PC-9 (cell line): ENCODE measurements at regions not wholly inside any gene's neighbourhood (a gene's known extent, or its start where the extent isn't known, plus 50 kb on each side); places are given as distances from the start of the nearest gene placed in this dataset.

ENCODE experiments used
- BruUV-seq: library from RNA; stranded (reverse); fragments of 400-500 nt; replicated peaks from 2 replicates; lab custom pipeline; 2021; lab: Mats Ljungman, UMichigan
- CTCF ChIA-PET: fragments of 300-600 bp; sonication (Branson Sonifier 250); formaldehyde crosslinking; loops from one replicate; lab custom pipeline; 2022; ENCODE audit warnings: antibody characterized with exemption; lab: Charles Lee
- POLR2A ChIA-PET: fragments of 300-600 bp; sonication (Branson Sonifier 250); formaldehyde crosslinking; loops from one replicate; lab custom pipeline; 2022; ENCODE audit warnings: antibody characterized with exemption; ENCODE audit not compliant: unreplicated experiment; lab: Charles Lee
- DNase-seq, 2 experiments: peaks; one replicate each; pipeline versions ENCODE4 v3.0.0 to v3.0.0-alpha.2; 2015 to 2022; ENCODE audit warnings: mixed read lengths in 1 of 2
- H2AFZ ChIP-seq: fragments of 200-600 bp; sonication (generic); 2 replicates; pipeline ENCODE4 v1.8.1; 2017; ENCODE audit warnings: antibody characterized with exemption
- H3F3A ChIP-seq: fragments of 200-600 bp; sonication (generic); 2 replicates; pipeline ENCODE4 v1.8.1; 2017; ENCODE audit warnings: antibody characterized with exemption, mild to moderate bottlenecking, low read depth; ENCODE audit not compliant: insufficient read depth
- H3K27ac ChIP-seq: fragments of 200-600 bp; sonication (generic); 2 replicates; pipeline ENCODE4 v1.6.1; 2016; ENCODE audit warnings: mixed run types
- H3K27me3 ChIP-seq: fragments of 200-600 bp; sonication (generic); 2 replicates; pipeline ENCODE4 v1.6.1; 2016; ENCODE audit warnings: low read depth, mixed run types; ENCODE audit not compliant: insufficient read depth
- H3K36me3 ChIP-seq: fragments of 200-600 bp; sonication (generic); 2 replicates; pipeline ENCODE4 v1.6.1; 2016; ENCODE audit warnings: low read depth, mixed run types
- H3K4me1 ChIP-seq: fragments of 200-600 bp; sonication (generic); replicated peaks from 2 replicates; pipeline ENCODE4 v1.6.1; 2016; ENCODE audit warnings: mixed run types; ENCODE audit not compliant: insufficient read depth
- H3K4me2 ChIP-seq: fragments of 200-600 bp; sonication (generic); 2 replicates; pipeline ENCODE4 v1.6.1; 2017; ENCODE audit warnings: mixed run types
- H3K4me3 ChIP-seq: fragments of 200-600 bp; sonication (generic); 2 replicates; pipeline ENCODE4 v1.6.1; 2016; ENCODE audit warnings: mixed run types
- H3K79me2 ChIP-seq: fragments of 200-600 bp; sonication (generic); 2 replicates; pipeline ENCODE4 v1.6.1; 2017; ENCODE audit warnings: low read depth, mixed run types
- H3K9me2 ChIP-seq: fragments of 200-600 bp; sonication (generic); 2 replicates; pipeline ENCODE4 v1.8.1; 2017; ENCODE audit warnings: mild to moderate bottlenecking; ENCODE audit not compliant: insufficient read depth
- H3K9me3 ChIP-seq: fragments of 200-600 bp; sonication (generic); 2 replicates; pipeline ENCODE4 v1.8.1; 2016; ENCODE audit warnings: low read depth; ENCODE audit not compliant: insufficient read depth
- H4K20me1 ChIP-seq: fragments of 200-600 bp; sonication (generic); 2 replicates; pipeline ENCODE4 v1.8.1; 2017; ENCODE audit not compliant: insufficient read depth
- CTCF ChIP-seq: fragments of 200-600 bp; sonication (generic); conservative IDR thresholded peaks from 2 replicates; pipeline ENCODE4 v1.6.1; 2017; ENCODE audit warnings: mixed run types, antibody characterized with exemption, mild to moderate bottlenecking, moderate library complexity
- EZH2 ChIP-seq: fragments of 200-600 bp; sonication (generic); IDR thresholded peaks from 2 replicates; pipeline ENCODE4 v1.8.0; 2017; ENCODE audit warnings: antibody characterized with exemption, low read depth
- intact Hi-C: fragments of 100-400 bp; cut with micrococcal nuclease; formaldehyde crosslinking; loops from one replicate; pipeline ENCODE4 v1.10.0; 2022; ENCODE audit not compliant: unreplicated experiment

GRCh38 chr15:31495281-31495680 is 168.6 kb downstream of the KLF13 start:
- BruUV-seq, result no TSS peak
- Histone ChIP-seq H3F3A (no peaks in the 10 kb centered on the region), H3K9me2 (no peaks in the 10 kb centered on the region), H3K4me3 (no peak overlapping the region), H3K36me3 (no peaks in the 10 kb centered on the region), H3K79me2 (no peaks in the 10 kb centered on the region), H4K20me1 (no peaks in the 10 kb centered on the region), H3K9me3 (no peaks in the 10 kb centered on the region), H3K4me2 (no peak overlapping the region), H2AFZ (no peak overlapping the region), H3K27ac (no peak overlapping the region), H3K4me1 (no peaks in the 10 kb centered on the region), H3K27me3 (peaks cover 13% of the 10 kb centered on the region; the same call in 1 of the 2 replicates)
- intact Hi-C loops, result no loop called here
- TF ChIP-seq EZH2 (no peak), CTCF (no peak)
- CTCF ChIA-PET, result no interaction called here
- no peak for DNase-seq
- POLR2A ChIA-PET, result no interaction called here

- Histone ChIP-seq H2AFZ (no peak overlapping the region), H3K27me3 (peaks cover 17% of the 10 kb centered on the region; the same call in 1 of the 2 replicates), H4K20me1 (no peaks in the 10 kb centered on the region), H3K9me2 (no peaks in the 10 kb centered on the region), H3K9me3 (no peaks in the 10 kb centered on the region), H3F3A (no peaks in the 10 kb centered on the region), H3K27ac (no peak overlapping the region), H3K4me1 (no peaks in the 10 kb centered on the region), H3K4me3 (no peak overlapping the region), H3K4me2 (no peak overlapping the region), H3K36me3 (no peaks in the 10 kb centered on the region), H3K79me2 (no peaks in the 10 kb centered on the region)
- CTCF ChIA-PET, result no interaction called here
- no TSS peak for BruUV-seq
- no peak for TF ChIP-seq CTCF
- no peak for TF ChIP-seq EZH2
- intact Hi-C loops, result no loop called here
- DNase-seq, result no peak
- POLR2A ChIA-PET, result no interaction called here
Measured at GRCh38 chr15:31497838-31498237, 171.2 kb downstream of the KLF13 start.

GRCh38 chr15:31498329-31498728 is 171.7 kb downstream of the KLF13 start:
- no peaks in the 10 kb centered on the region for H3K4me1 ChIP-seq
- no TSS peak for BruUV-seq
- H3K27me3 ChIP-seq, result peaks cover 21% of the 10 kb centered on the region; the same call in 1 of the 2 replicates
- no peak overlapping the region for H3K4me2 ChIP-seq
- H2AFZ ChIP-seq, result no peak overlapping the region
- H3F3A ChIP-seq, result no peaks in the 10 kb centered on the region
- H3K79me2 ChIP-seq, result no peaks in the 10 kb centered on the region
- no peaks in the 10 kb centered on the region for H3K36me3 ChIP-seq
- no peak for TF ChIP-seq EZH2
- no peak for TF ChIP-seq CTCF
- intact Hi-C loops, result no loop called here
- no peak overlapping the region for H3K4me3 ChIP-seq
- DNase-seq, result no peak
- no peaks in the 10 kb centered on the region for H3K9me2 ChIP-seq
- ChIA-PET CTCF (no interaction called here), POLR2A (no interaction called here)
- H4K20me1 ChIP-seq, result no peaks in the 10 kb centered on the region
- no peak overlapping the region for H3K27ac ChIP-seq
- no peaks in the 10 kb centered on the region for H3K9me3 ChIP-seq
